Fibroblast of mammary gland (primary cell): ENCODE measurements at regions not wholly inside any gene's neighbourhood (a gene's known extent, or its start where the extent isn't known, plus 50 kb on each side); places are given as distances from the start of the nearest gene placed in this dataset.
A peak's percentile ranks its signal among the peaks of the same experiment; 100 is the strongest.

Experiments
- DNase-seq: peaks from one replicate; pipeline ENCODE4 v3.0.0-alpha.2; 2010; ENCODE audit warnings: low read depth
- H3K4me3 ChIP-seq: 2 replicates; pipeline ENCODE4 v1.5.1; 2011; ENCODE audit warnings: low read depth, mild to moderate bottlenecking, low read length, moderate library complexity; ENCODE audit not compliant: control insufficient read depth
- CTCF ChIP-seq: conservative IDR thresholded peaks from 2 replicates; pipeline ENCODE4 v1.5.1; 2011; ENCODE audit warnings: low read depth, low read length, inconsistent platforms; ENCODE audit not compliant: control insufficient read depth, insufficient read depth

- DNase-seq: no peak
- H3K4me3 ChIP-seq: no peak overlapping the region
- TF ChIP-seq CTCF: no peak
Measured at GRCh38 chr7:91681718-91682117, 198.8 kb downstream of the MTERF1 start.

- TF ChIP-seq CTCF: no peak
- peak; percentile 47 for DNase-seq
- no peak overlapping the region for H3K4me3 ChIP-seq
Measured at GRCh38 chr7:91683823-91684222, 196.7 kb downstream of the MTERF1 start.

- DNase-seq: peak; percentile 67
- no peak for TF ChIP-seq CTCF
Measured at GRCh38 chr7:91685544-91685943, 195.0 kb downstream of the MTERF1 start.

GRCh38 chr7:91690541-91691070 lies 189.9 kb downstream of the MTERF1 start:
- no peak overlapping the region for H3K4me3 ChIP-seq
- TF ChIP-seq CTCF: no peak
- no peak for DNase-seq

More at GRCh38 chr7:91685544-91685943, 195.0 kb downstream of the MTERF1 start:
- H3K4me3 ChIP-seq: no peak overlapping the region

GRCh38 chr7:91691865-91692264 lies 188.6 kb downstream of the MTERF1 start:
- no peak for TF ChIP-seq CTCF
- H3K4me3 ChIP-seq: no peak overlapping the region
- no peak for DNase-seq

- no peak for TF ChIP-seq CTCF
- no peak overlapping the region for H3K4me3 ChIP-seq
- DNase-seq: peak; percentile 40
Measured at GRCh38 chr7:91692800-91693199, 187.7 kb downstream of the MTERF1 start.

- DNase-seq: peak; percentile 28
- no peak overlapping the region for H3K4me3 ChIP-seq
- no peak for TF ChIP-seq CTCF
Measured at GRCh38 chr7:91694351-91694841, 186.1 kb downstream of the MTERF1 start.
